Hepatocyte (in vitro differentiated cells): ENCODE measurements at regions not wholly inside any gene's neighbourhood (a gene's known extent, or its start where the extent isn't known, plus 50 kb on each side); places are given as distances from the start of the nearest gene placed in this dataset.

ENCODE experiments used
- DNase-seq: peaks from one replicate; pipeline ENCODE4 v3.0.0-alpha.2; 2016; ENCODE audit warnings: low spot score
- H2AFZ ChIP-seq: fragments of 200-600 bp; sonication (generic); 2 replicates; pipeline ENCODE4 v1.6.0; 2016; ENCODE audit warnings: antibody characterized with exemption, mild to moderate bottlenecking
- H3K27ac ChIP-seq: fragments of 200-600 bp; sonication (generic); 2 replicates; pipeline ENCODE4 v1.5.1; 2016; ENCODE audit warnings: mild to moderate bottlenecking
- H3K27me3 ChIP-seq: fragments of 200-600 bp; sonication (generic); 2 replicates; pipeline ENCODE4 v1.6.1; 2016
- H3K36me3 ChIP-seq: fragments of 200-600 bp; sonication (generic); replicated peaks from 2 replicates; pipeline ENCODE4 v1.5.1; 2016; ENCODE audit warnings: low read depth; ENCODE audit not compliant: insufficient read depth
- H3K4me1 ChIP-seq: fragments of 200-600 bp; sonication (generic); 2 replicates; pipeline ENCODE4 v1.5.1; 2016; ENCODE audit warnings: mild to moderate bottlenecking, moderate library complexity; ENCODE audit not compliant: insufficient read depth
- H3K4me2 ChIP-seq: fragments of 200-600 bp; sonication (generic); 2 replicates; pipeline ENCODE4 v1.6.0; 2016
- H3K4me3 ChIP-seq: fragments of 200-600 bp; sonication (generic); 2 replicates; pipeline ENCODE4 v1.5.1; 2016; ENCODE audit warnings: mild to moderate bottlenecking
- H3K79me2 ChIP-seq: fragments of 200-600 bp; sonication (generic); 2 replicates; pipeline ENCODE4 v1.6.0; 2017; ENCODE audit warnings: mild to moderate bottlenecking
- H3K9me2 ChIP-seq: fragments of 200-600 bp; sonication (generic); replicated peaks from 2 replicates; pipeline ENCODE4 v1.6.0; 2017; ENCODE audit warnings: mild to moderate bottlenecking; ENCODE audit not compliant: insufficient read depth
- H3K9me3 ChIP-seq: fragments of 200-600 bp; sonication (generic); 2 replicates; pipeline ENCODE4 v1.5.1; 2016; ENCODE audit warnings: low read depth, mild to moderate bottlenecking
- H4K20me1 ChIP-seq: fragments of 200-600 bp; sonication (generic); 2 replicates; pipeline ENCODE4 v1.6.0; 2016; ENCODE audit warnings: mild to moderate bottlenecking; ENCODE audit not compliant: insufficient read depth, poor library complexity, severe bottlenecking
- EZH2 ChIP-seq: fragments of 200-600 bp; sonication (generic); IDR thresholded peaks from 2 replicates; pipeline ENCODE4 v1.6.1; 2016; ENCODE audit warnings: antibody characterized with exemption, mild to moderate bottlenecking, borderline replicate concordance
- EZH2phosphoT487 ChIP-seq: fragments of 200-600 bp; sonication (generic); IDR thresholded peaks from one replicate; pipeline ENCODE4 v1.6.1; 2018; ENCODE audit warnings: antibody characterized with exemption, mild to moderate bottlenecking, low read depth, moderate library complexity; ENCODE audit not compliant: unreplicated experiment, severe bottlenecking
- WGBS: methylation state at CpG from one replicate; pipeline ENCODE4 v1.1.6; 2016; ENCODE audit warnings: low lambda C conversion rate; ENCODE audit errors: missing lambda C conversion rate; 5-methylcytosine and 5-hydroxymethylcytosine counted together
- TF ChIP-seq, protein P1 (sequence below): fragments of 200-600 bp; sonication (generic); IDR thresholded peaks from 2 replicates; pipeline ENCODE4 v1.5.1; 2016; ENCODE audit warnings: antibody characterized with exemption, mild to moderate bottlenecking; ENCODE audit not compliant: poor library complexity

DNA sequence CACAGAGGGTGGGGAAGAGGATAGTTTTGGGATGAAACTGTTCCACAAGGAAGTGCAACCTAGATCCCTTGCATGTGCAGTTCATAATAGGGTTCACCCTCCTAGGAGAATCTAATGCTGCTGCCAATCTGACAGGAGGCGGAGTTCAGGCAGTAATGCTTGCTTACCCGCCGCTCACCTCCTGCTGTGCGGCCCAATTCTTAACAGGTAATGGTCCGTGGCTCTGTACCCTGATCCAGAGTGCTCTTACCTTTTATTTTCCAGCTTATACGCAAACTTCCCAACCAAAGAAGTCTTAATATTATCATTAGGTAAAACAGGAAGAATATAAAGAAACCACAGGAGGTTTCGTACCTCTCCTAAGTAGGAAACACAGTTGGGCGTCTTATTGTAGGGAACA, 82.7 kb upstream of the CD302 start:
- H4K20me1 ChIP-seq = no peaks in the 10 kb centered on the region
- no peaks in the 10 kb centered on the region for H3K27me3 ChIP-seq
- H3K4me1 ChIP-seq = no peaks in the 10 kb centered on the region
- no peak overlapping the region for H3K4me2 ChIP-seq
- no peaks in the 10 kb centered on the region for H3K9me3 ChIP-seq
- 84% methylated on average over 8 of the region's 8 CpGs for WGBS
- H3K79me2 ChIP-seq = no peaks in the 10 kb centered on the region
- no peaks in the 10 kb centered on the region for H3K9me2 ChIP-seq
- H2AFZ ChIP-seq = no peak overlapping the region
- H3K36me3 ChIP-seq = no peaks in the 10 kb centered on the region
- TF ChIP-seq EZH2 (no peak), EZH2phosphoT487 (no peak)
- H3K4me3 ChIP-seq = no peak overlapping the region
- H3K27ac ChIP-seq = no peak overlapping the region
- no peak for DNase-seq

DNA sequence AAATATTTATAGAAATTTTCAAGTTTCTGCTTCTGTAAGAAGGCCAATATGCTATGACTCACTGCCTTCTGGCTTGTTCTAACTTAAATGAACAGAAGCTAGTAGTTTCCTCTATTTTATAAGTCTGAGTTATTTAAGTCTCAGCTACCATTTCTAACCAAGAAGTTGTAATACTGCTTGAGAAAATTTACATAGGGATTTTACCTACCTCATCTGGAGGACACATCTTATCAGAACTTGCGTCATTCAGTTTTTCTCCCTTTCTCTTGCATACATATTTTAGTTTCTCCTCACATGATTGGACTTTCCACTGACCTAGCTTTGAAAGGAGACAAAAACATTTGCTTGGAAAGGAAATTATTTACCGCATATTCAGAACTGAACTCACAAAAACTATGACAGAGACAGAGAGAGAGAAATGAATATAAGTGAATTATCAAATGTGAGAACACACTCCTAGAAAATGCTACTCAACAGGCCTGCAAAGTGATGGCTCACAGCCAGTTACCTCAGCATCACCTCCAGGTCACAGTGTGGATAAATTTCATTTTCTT, 81.1 kb upstream of the CD302 start:
- no peaks in the 10 kb centered on the region for H3K4me1 ChIP-seq
- H3K4me3 ChIP-seq = no peak overlapping the region
- no peak overlapping the region for H2AFZ ChIP-seq
- no peaks in the 10 kb centered on the region for H3K27me3 ChIP-seq
- 81% methylated on average over 2 of the region's 2 CpGs for WGBS
- H3K36me3 ChIP-seq = no peaks in the 10 kb centered on the region
- no peak overlapping the region for H3K4me2 ChIP-seq
- no peaks in the 10 kb centered on the region for H3K9me3 ChIP-seq
- no peaks in the 10 kb centered on the region for H3K9me2 ChIP-seq
- no peaks in the 10 kb centered on the region for H3K79me2 ChIP-seq
- H3K27ac ChIP-seq = peak overlapping the region; percentile 20
- no peaks in the 10 kb centered on the region for H4K20me1 ChIP-seq
- no peak for DNase-seq
- TF ChIP-seq, protein P1, sequence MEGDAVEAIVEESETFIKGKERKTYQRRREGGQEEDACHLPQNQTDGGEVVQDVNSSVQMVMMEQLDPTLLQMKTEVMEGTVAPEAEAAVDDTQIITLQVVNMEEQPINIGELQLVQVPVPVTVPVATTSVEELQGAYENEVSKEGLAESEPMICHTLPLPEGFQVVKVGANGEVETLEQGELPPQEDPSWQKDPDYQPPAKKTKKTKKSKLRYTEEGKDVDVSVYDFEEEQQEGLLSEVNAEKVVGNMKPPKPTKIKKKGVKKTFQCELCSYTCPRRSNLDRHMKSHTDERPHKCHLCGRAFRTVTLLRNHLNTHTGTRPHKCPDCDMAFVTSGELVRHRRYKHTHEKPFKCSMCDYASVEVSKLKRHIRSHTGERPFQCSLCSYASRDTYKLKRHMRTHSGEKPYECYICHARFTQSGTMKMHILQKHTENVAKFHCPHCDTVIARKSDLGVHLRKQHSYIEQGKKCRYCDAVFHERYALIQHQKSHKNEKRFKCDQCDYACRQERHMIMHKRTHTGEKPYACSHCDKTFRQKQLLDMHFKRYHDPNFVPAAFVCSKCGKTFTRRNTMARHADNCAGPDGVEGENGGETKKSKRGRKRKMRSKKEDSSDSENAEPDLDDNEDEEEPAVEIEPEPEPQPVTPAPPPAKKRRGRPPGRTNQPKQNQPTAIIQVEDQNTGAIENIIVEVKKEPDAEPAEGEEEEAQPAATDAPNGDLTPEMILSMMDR = no peak
- no peak for TF ChIP-seq EZH2phosphoT487
- TF ChIP-seq EZH2 = no peak

DNA sequence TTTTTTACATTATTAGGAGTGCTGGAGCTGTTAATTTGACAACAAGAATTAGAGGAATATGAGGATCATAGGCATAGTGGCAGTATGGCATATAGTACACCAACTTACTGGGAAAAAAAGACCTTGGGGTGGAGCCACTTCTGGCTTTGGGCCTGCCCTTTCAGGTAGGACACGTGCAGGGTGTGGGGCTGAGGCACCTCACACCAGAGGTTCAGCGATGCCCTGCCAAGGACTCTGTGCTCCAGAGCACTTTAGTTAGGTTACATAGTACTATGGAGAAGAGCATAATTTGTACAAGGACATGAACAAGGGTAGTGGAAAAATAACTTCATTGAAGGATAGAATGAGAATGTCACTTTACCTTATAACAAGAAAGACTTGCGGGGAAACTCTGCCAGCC, 77.1 kb upstream of the CD302 start:
- no peaks in the 10 kb centered on the region for H3K36me3 ChIP-seq
- WGBS = 85% methylated on average over 3 of the region's 3 CpGs
- H3K9me2 ChIP-seq = no peaks in the 10 kb centered on the region
- H4K20me1 ChIP-seq = no peaks in the 10 kb centered on the region
- H3K79me2 ChIP-seq = no peaks in the 10 kb centered on the region
- H3K27ac ChIP-seq = no peak overlapping the region
- no peaks in the 10 kb centered on the region for H3K4me1 ChIP-seq
- H3K9me3 ChIP-seq = no peaks in the 10 kb centered on the region
- H3K27me3 ChIP-seq = no peaks in the 10 kb centered on the region
- H2AFZ ChIP-seq = no peak overlapping the region
- TF ChIP-seq EZH2phosphoT487 (no peak), EZH2 (no peak)
- TF ChIP-seq, protein P1 = no peak
- H3K4me3 ChIP-seq = no peak overlapping the region
- no peak for DNase-seq
- H3K4me2 ChIP-seq = no peak overlapping the region

DNA sequence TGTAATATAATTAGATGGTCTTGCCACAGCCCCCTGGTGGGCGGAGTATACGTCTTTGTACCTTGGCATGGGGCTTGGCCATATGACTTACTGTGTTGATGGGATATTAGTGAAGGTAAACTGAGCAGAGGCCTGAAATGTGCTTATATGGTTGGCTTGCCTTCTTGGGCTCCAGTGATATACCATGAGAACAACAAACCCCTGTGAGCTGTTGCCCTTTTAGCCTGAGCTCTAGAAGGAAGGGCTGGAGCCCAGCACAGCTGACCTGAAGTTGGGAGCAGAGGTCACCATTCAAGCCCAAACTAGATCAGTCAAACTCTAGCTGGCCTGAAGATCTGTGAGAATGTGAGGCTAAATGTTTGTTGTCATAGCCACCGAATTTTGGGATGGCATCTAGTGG, 75.2 kb upstream of the CD302 start:
- DNase-seq = no peak
- no peak overlapping the region for H2AFZ ChIP-seq
- no peaks in the 10 kb centered on the region for H3K9me2 ChIP-seq
- H3K4me3 ChIP-seq = no peak overlapping the region
- H3K4me1 ChIP-seq = no peaks in the 10 kb centered on the region
- no peak overlapping the region for H3K4me2 ChIP-seq
- H3K27ac ChIP-seq = no peak overlapping the region
- no peaks in the 10 kb centered on the region for H3K79me2 ChIP-seq
- no peaks in the 10 kb centered on the region for H3K36me3 ChIP-seq
- TF ChIP-seq, protein P1 = no peak
- TF ChIP-seq EZH2 = no peak
- TF ChIP-seq EZH2phosphoT487 = no peak
- H3K27me3 ChIP-seq = no peaks in the 10 kb centered on the region
- H3K9me3 ChIP-seq = no peaks in the 10 kb centered on the region
- WGBS = 59% methylated on average over 3 of the region's 3 CpGs
- no peaks in the 10 kb centered on the region for H4K20me1 ChIP-seq
